ENCODE measurements at regions not wholly inside any gene's neighbourhood (a gene's known extent, or its start where the extent isn't known, plus 50 kb on each side); places are given as distances from the start of the nearest gene placed in this dataset.

- in situ Hi-C loops (cut with HindIII; ENCODE audit: low pct_unique_long_range_greater_than_20kb, low sequenced_read_pairs) = no loop called here
- Histone ChIP-seq H3K9me3 (ENCODE audit: control insufficient read depth, insufficient read depth, low read depth, low read length) (no peaks in the 10 kb centered on the region), H3K4me3 (ENCODE audit: low read depth in 2 of 2, low read length in 2 of 2) (no peak overlapping the region), H3K4me1 (ENCODE audit: control insufficient read depth, insufficient read depth, low read length) (no peaks in the 10 kb centered on the region), H3K36me3 (ENCODE audit: control insufficient read depth, insufficient read depth, low read length) (no peaks in the 10 kb centered on the region), H3K27me3 (ENCODE audit: control insufficient read depth, insufficient read depth, low read length) (no peaks in the 10 kb centered on the region), H3K27ac (ENCODE audit: low read length) (no peak overlapping the region)
- TF ChIP-seq, protein P1, sequence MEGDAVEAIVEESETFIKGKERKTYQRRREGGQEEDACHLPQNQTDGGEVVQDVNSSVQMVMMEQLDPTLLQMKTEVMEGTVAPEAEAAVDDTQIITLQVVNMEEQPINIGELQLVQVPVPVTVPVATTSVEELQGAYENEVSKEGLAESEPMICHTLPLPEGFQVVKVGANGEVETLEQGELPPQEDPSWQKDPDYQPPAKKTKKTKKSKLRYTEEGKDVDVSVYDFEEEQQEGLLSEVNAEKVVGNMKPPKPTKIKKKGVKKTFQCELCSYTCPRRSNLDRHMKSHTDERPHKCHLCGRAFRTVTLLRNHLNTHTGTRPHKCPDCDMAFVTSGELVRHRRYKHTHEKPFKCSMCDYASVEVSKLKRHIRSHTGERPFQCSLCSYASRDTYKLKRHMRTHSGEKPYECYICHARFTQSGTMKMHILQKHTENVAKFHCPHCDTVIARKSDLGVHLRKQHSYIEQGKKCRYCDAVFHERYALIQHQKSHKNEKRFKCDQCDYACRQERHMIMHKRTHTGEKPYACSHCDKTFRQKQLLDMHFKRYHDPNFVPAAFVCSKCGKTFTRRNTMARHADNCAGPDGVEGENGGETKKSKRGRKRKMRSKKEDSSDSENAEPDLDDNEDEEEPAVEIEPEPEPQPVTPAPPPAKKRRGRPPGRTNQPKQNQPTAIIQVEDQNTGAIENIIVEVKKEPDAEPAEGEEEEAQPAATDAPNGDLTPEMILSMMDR (IDR thresholded peaks at IDR 0.05) = no peak
- TF ChIP-seq, protein P2, sequence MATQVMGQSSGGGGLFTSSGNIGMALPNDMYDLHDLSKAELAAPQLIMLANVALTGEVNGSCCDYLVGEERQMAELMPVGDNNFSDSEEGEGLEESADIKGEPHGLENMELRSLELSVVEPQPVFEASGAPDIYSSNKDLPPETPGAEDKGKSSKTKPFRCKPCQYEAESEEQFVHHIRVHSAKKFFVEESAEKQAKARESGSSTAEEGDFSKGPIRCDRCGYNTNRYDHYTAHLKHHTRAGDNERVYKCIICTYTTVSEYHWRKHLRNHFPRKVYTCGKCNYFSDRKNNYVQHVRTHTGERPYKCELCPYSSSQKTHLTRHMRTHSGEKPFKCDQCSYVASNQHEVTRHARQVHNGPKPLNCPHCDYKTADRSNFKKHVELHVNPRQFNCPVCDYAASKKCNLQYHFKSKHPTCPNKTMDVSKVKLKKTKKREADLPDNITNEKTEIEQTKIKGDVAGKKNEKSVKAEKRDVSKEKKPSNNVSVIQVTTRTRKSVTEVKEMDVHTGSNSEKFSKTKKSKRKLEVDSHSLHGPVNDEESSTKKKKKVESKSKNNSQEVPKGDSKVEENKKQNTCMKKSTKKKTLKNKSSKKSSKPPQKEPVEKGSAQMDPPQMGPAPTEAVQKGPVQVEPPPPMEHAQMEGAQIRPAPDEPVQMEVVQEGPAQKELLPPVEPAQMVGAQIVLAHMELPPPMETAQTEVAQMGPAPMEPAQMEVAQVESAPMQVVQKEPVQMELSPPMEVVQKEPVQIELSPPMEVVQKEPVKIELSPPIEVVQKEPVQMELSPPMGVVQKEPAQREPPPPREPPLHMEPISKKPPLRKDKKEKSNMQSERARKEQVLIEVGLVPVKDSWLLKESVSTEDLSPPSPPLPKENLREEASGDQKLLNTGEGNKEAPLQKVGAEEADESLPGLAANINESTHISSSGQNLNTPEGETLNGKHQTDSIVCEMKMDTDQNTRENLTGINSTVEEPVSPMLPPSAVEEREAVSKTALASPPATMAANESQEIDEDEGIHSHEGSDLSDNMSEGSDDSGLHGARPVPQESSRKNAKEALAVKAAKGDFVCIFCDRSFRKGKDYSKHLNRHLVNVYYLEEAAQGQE (IDR thresholded peaks at IDR 0.05; ENCODE audit: insufficient read depth in 1 of 2, low read depth in 2 of 2, low read length in 1 of 2) = no peak
- no peak for TF ChIP-seq POLR2AphosphoS5 (IDR thresholded peaks at IDR 0.05; ENCODE audit: low read depth, low read length)
- no peak for TF ChIP-seq SIN3A (IDR thresholded peaks at IDR 0.05; ENCODE audit: borderline replicate concordance, insufficient read depth, low read depth, low read length)
- TF ChIP-seq TCF7L2 (IDR thresholded peaks at IDR 0.05; ENCODE audit: low read depth, low read length) = no peak
- ChIA-PET CTCF (no interaction called here), POLR2A (no interaction called here)
- ATAC-seq (no peak), DNase-seq (ENCODE audit: low read depth, low spot score) (no peak)
- intact Hi-C loops (cut with micrococcal nuclease; ENCODE audit: unreplicated experiment) = no loop called here
- no TSS peak for BruUV-seq (replicated peaks)
Observed at GRCh38 chrX:3545901-3546300, 167.5 kb downstream of the PRKX start.

GRCh38 chrX:3541336-3541735, 172.1 kb downstream of the PRKX start:
- DNase-seq (ENCODE audit: low read depth, low spot score) (no peak), ATAC-seq (no peak)
- Histone ChIP-seq H3K36me3 (ENCODE audit: control insufficient read depth, insufficient read depth, low read length) (no peaks in the 10 kb centered on the region), H3K4me3 (ENCODE audit: low read depth in 2 of 2, low read length in 2 of 2) (no peak overlapping the region), H3K4me1 (ENCODE audit: control insufficient read depth, insufficient read depth, low read length) (no peaks in the 10 kb centered on the region), H3K9me3 (ENCODE audit: control insufficient read depth, insufficient read depth, low read depth, low read length) (no peaks in the 10 kb centered on the region), H3K27me3 (ENCODE audit: control insufficient read depth, insufficient read depth, low read length) (no peaks in the 10 kb centered on the region), H3K27ac (ENCODE audit: low read length) (no peak overlapping the region)
- TF ChIP-seq, protein P1 (IDR thresholded peaks at IDR 0.05) = no peak
- TF ChIP-seq, protein P2 (IDR thresholded peaks at IDR 0.05; ENCODE audit: insufficient read depth in 1 of 2, low read depth in 2 of 2, low read length in 1 of 2) = no peak
- BruUV-seq (replicated peaks) = no TSS peak
- intact Hi-C loops (cut with micrococcal nuclease; ENCODE audit: unreplicated experiment) = no loop called here
- ChIA-PET CTCF (no interaction called here), POLR2A (no interaction called here)
- in situ Hi-C loops (cut with HindIII; ENCODE audit: low pct_unique_long_range_greater_than_20kb, low sequenced_read_pairs) = no loop called here

All from Panc1 (cell line).